K562 (cell line): ENCODE measurements at regions not wholly inside any gene's neighbourhood (a gene's known extent, or its start where the extent isn't known, plus 50 kb on each side); places are given as distances from the start of the nearest gene placed in this dataset.

Source experiments
- CBX5 ChIP-seq: IDR thresholded peaks from 2 replicates; pipeline ENCODE4 v1.6.1; 2014; ENCODE audit warnings: low read depth, borderline replicate concordance
- CCNT2 ChIP-seq: IDR thresholded peaks from 2 replicates; pipeline ENCODE4 v1.6.1; 2011; ENCODE audit warnings: borderline replicate concordance, low read depth, mild to moderate bottlenecking, moderate library complexity, mixed read lengths, low read length; ENCODE audit not compliant: insufficient read length; ENCODE audit errors: extremely low read depth
- CEBPZ ChIP-seq: fragments of 150-350 bp; IDR thresholded peaks from 2 replicates; pipeline ENCODE4 v1.6.1; 2014; ENCODE audit warnings: low read depth, mild to moderate bottlenecking, low read length, borderline replicate concordance
- DLX4 ChIP-seq: fragments of 250-450 bp; sonication (Bioruptor Pico); IDR thresholded peaks from 2 replicates; pipeline ENCODE4 v1.6.1; 2021; ENCODE audit warnings: mild to moderate bottlenecking
- ETS2 ChIP-seq: IDR thresholded peaks from 2 replicates; pipeline ENCODE4 v1.6.1; 2016; ENCODE audit warnings: borderline replicate concordance, missing genetic modification characterization, mild to moderate bottlenecking, moderate library complexity, missing compliant biosample characterization; ENCODE audit not compliant: poor library complexity, severe bottlenecking
- EZH2 ChIP-seq: IDR thresholded peaks from 2 replicates; pipeline ENCODE4 v1.6.1; 2012; ENCODE audit warnings: low read depth, mild to moderate bottlenecking, inconsistent platforms, low read length, borderline replicate concordance
- HBP1 ChIP-seq: fragments of 450-650 bp; formaldehyde crosslinking; IDR thresholded peaks from 2 replicates; pipeline ENCODE4 v1.4.0; 2022; ENCODE audit warnings: missing genetic modification characterization
- JUND ChIP-seq, 2 experiments: IDR thresholded peaks; 2 replicates in 1 of 2; 3 replicates in 1 of 2; pipeline ENCODE4 v1.6.1; 2011; ENCODE audit warnings: borderline replicate concordance in 2 of 2, low read depth in 2 of 2, low read length in 2 of 2, improper control_type of control experiment in 1 of 2, missing biosample characterization in 1 of 2, missing genetic modification characterization in 1 of 2, missing genetic modification reagents in 1 of 2
- MTA3 ChIP-seq: fragments of 450-650 bp; formaldehyde crosslinking; IDR thresholded peaks from 2 replicates; pipeline ENCODE4 v1.6.1; 2017; ENCODE audit warnings: mild to moderate bottlenecking, borderline replicate concordance
- NEUROD1 ChIP-seq: fragments of 150-350 bp; IDR thresholded peaks from 2 replicates; pipeline ENCODE4 v1.6.1; 2014; ENCODE audit warnings: borderline replicate concordance, low read length, low read depth; ENCODE audit not compliant: partially characterized antibody
- NFATC3 ChIP-seq: fragments of 450-650 bp; IDR thresholded peaks from 2 replicates; pipeline ENCODE4 v1.6.1; 2017; ENCODE audit warnings: mild to moderate bottlenecking
- PHB ChIP-seq: fragments of 250-450 bp; sonication (Bioruptor Pico); IDR thresholded peaks from 2 replicates; pipeline ENCODE4 v1.5.0; 2021
- RBM39 ChIP-seq: fragments of 200-400 bp; formaldehyde crosslinking; optimal IDR thresholded peaks from 2 replicates; pipeline ENCODE3; 2018; ENCODE audit warnings: low read depth, low read length
- RFX5 ChIP-seq: IDR thresholded peaks from 2 replicates; pipeline ENCODE4 v1.6.1; 2011; ENCODE audit warnings: low read depth, mild to moderate bottlenecking, improper control_type of control experiment, low read length
- SAFB2 ChIP-seq: fragments of 200-400 bp; formaldehyde crosslinking; IDR thresholded peaks from 2 replicates; pipeline ENCODE4 v1.6.1; 2018; ENCODE audit warnings: borderline replicate concordance, low read length, low read depth, moderate library complexity; ENCODE audit not compliant: severe bottlenecking
- SIN3A ChIP-seq, 2 experiments: fragments of 150-350 bp in 1 of 2; IDR thresholded peaks; 2 replicates each; pipeline ENCODE4 v1.6.1; 2011 to 2016; ENCODE audit warnings: borderline replicate concordance in 2 of 2, low read depth in 2 of 2, low read length in 2 of 2, mild to moderate bottlenecking in 2 of 2, moderate library complexity in 2 of 2; ENCODE audit not compliant: control insufficient read depth in 1 of 2
- SIN3B ChIP-seq: fragments of 450-650 bp; IDR thresholded peaks from 2 replicates; pipeline ENCODE4 v1.6.1; 2017; ENCODE audit warnings: low read depth, mild to moderate bottlenecking, moderate library complexity
- ZNF512 ChIP-seq: IDR thresholded peaks from 2 replicates; pipeline ENCODE4 v1.6.1; 2016; ENCODE audit warnings: missing genetic modification characterization, missing compliant biosample characterization

GRCh38 chr6:27668442-27669294, 195.8 kb upstream of the ZNF184 start (continued):
- TF ChIP-seq CEBPZ (no peak; the same call in 1 of the 2 replicates), HBP1 (CRISPR knock-in tag) (0 out of 2 replicates have a peak, but pooled peaks have one; percentile 16), CCNT2 (no peak), ETS2 (tag) (no peak), NEUROD1 (no peak), MTA3 (peak; percentile 81), RFX5 (no peak), JUND (IDR thresholded peaks at IDR 0.05; ENCODE audit: borderline replicate concordance, low read depth, low read length) (peak; percentile 49; the same call in 1 of the 2 replicates), JUND (tag; IDR thresholded peaks at IDR 0.05; ENCODE audit: borderline replicate concordance, low read depth, low read length) (no peak; the same call in 1 of the 3 replicates), SAFB2 (no peak), DLX4 (CRISPR knock-in tag) (no peak), PHB (no peak), RBM39 (peak; percentile 63), ZNF512 (no peak), SIN3B (no peak), NFATC3 (0 out of 2 replicates have a peak, but pooled peaks have one; percentile 70), CBX5 (no peak), SIN3A (IDR thresholded peaks at IDR 0.05; ENCODE audit: borderline replicate concordance in 2 of 2, control insufficient read depth in 1 of 2, low read depth in 2 of 2, low read length in 2 of 2) (0 out of 4 replicates have a peak, but pooled peaks of 1 of the 2 experiments have one; percentile 9), EZH2 (no peak)
